Fibroblast of lung (primary cell): ENCODE measurements at regions not wholly inside any gene's neighbourhood (a gene's known extent, or its start where the extent isn't known, plus 50 kb on each side); places are given as distances from the start of the nearest gene placed in this dataset.

ENCODE experiments used
- DNase-seq, 2 donors: peaks; one replicate each; pipeline versions ENCODE4 v3.0.0 to v3.0.0-alpha.2; 2010; ENCODE audit warnings: low read depth in 2 of 2
- H2AFZ ChIP-seq: 2 replicates; pipeline ENCODE4 v1.5.1; 2012; ENCODE audit warnings: low read length, control low read depth, inconsistent platforms
- H3K27ac ChIP-seq: 2 replicates; pipeline ENCODE4 v1.5.1; 2011; ENCODE audit warnings: low read length, control low read depth; ENCODE audit not compliant: insufficient read depth
- H3K27me3 ChIP-seq: 2 replicates; pipeline ENCODE4 v1.5.1; 2011; ENCODE audit warnings: mild to moderate bottlenecking, low read length; ENCODE audit not compliant: control insufficient read depth, insufficient read depth
- H3K36me3 ChIP-seq: 2 replicates; pipeline ENCODE4 v1.5.1; 2011; ENCODE audit warnings: low read length; ENCODE audit not compliant: control insufficient read depth, insufficient read depth
- H3K4me1 ChIP-seq: 2 replicates; pipeline ENCODE4 v1.5.1; 2011; ENCODE audit warnings: low read length; ENCODE audit not compliant: control insufficient read depth, insufficient read depth; ENCODE audit errors: extremely low read depth
- H3K4me2 ChIP-seq: 2 replicates; pipeline ENCODE4 v1.5.1; 2011; ENCODE audit warnings: low read length, control low read depth; ENCODE audit not compliant: insufficient read depth; ENCODE audit errors: extremely low read depth
- H3K4me3 ChIP-seq, 4 experiments: fragments of 200-600 bp in 1 of 4; sonication (generic) in 1 of 4; replicated peaks in 1 of 4; 2 replicates each; pipeline ENCODE4 v1.5.1; 2011 to 2016; ENCODE audit warnings: low read length in 4 of 4, low read depth in 3 of 4, mild to moderate bottlenecking in 3 of 4, control low read depth in 2 of 4, inconsistent platforms in 1 of 4, mixed read lengths in 1 of 4; ENCODE audit not compliant: insufficient read depth in 1 of 4; ENCODE audit errors: control extremely low read depth in 1 of 4
- H3K79me2 ChIP-seq: 2 replicates; pipeline ENCODE4 v1.5.1; 2012; ENCODE audit warnings: mild to moderate bottlenecking, low read length, inconsistent platforms; ENCODE audit not compliant: control insufficient read depth, insufficient read depth
- H3K9ac ChIP-seq: 2 replicates; pipeline ENCODE4 v1.5.1; 2011; ENCODE audit warnings: mild to moderate bottlenecking, low read length, control low read depth; ENCODE audit not compliant: insufficient read depth
- H3K9me3 ChIP-seq: 2 replicates; pipeline ENCODE4 v1.5.1; 2012; ENCODE audit warnings: low read depth, low read length; ENCODE audit not compliant: control insufficient read depth, insufficient read depth
- H4K20me1 ChIP-seq: 2 replicates; pipeline ENCODE4 v1.5.1; 2011; ENCODE audit warnings: low read length; ENCODE audit not compliant: control insufficient read depth, insufficient read depth; ENCODE audit errors: extremely low read depth
- CTCF ChIP-seq, 2 donors: IDR thresholded peaks in 1 of 2; conservative IDR thresholded peaks in 1 of 2; 1 replicate in 1 of 2; 2 replicates in 1 of 2; pipeline ENCODE4 v1.5.1; 2011 to 2012; ENCODE audit warnings: low read length in 2 of 2, control low read depth in 1 of 2, inconsistent platforms in 1 of 2, low read depth in 1 of 2, mild to moderate bottlenecking in 1 of 2
- EZH2 ChIP-seq: IDR thresholded peaks from 2 replicates; pipeline ENCODE4 v1.5.1; 2012; ENCODE audit warnings: low read length, control low read depth, mild to moderate bottlenecking; ENCODE audit errors: missing control alignments

DNA sequence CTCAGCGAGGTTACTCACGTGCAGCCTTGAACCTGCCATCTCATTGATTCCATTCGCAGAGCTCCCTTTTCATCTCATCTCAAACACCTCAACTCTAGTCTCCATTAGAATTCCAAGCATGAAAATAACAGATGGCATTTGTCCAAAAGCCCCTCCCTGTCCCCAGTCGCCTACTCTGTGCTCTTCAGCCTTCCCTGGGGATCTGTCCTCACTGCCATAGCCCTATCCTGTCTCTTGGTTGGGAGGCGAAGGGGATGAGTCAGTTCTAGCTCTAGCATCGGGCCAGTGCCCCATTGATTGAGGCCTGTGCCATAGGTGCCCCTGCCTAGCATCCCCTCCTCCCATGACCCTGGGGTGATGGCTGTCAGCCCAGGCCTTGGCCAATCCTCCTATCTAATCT lies 134.0 kb upstream of the PJA1 start:
- Histone ChIP-seq H3K36me3 (no peaks in the 10 kb centered on the region), H3K4me2 (no peak overlapping the region), H3K27me3 (no peaks in the 10 kb centered on the region), H3K9me3 (no peaks in the 10 kb centered on the region), H3K27ac (no peak overlapping the region), H3K79me2 (no peaks in the 10 kb centered on the region), H3K4me3 (no peak overlapping the region), H3K4me1 (no peaks in the 10 kb centered on the region), H2AFZ (no peak overlapping the region), H3K9ac (no peak overlapping the region), H4K20me1 (no peaks in the 10 kb centered on the region)
- no peak for DNase-seq
- TF ChIP-seq CTCF (conservative IDR thresholded peaks at IDR 0.05 in 1 of 2, IDR thresholded peaks at IDR 0.05 in 1 of 2; ENCODE audit: low read depth in 1 of 2, low read length in 2 of 2): no peak
- TF ChIP-seq EZH2: no peak

DNA sequence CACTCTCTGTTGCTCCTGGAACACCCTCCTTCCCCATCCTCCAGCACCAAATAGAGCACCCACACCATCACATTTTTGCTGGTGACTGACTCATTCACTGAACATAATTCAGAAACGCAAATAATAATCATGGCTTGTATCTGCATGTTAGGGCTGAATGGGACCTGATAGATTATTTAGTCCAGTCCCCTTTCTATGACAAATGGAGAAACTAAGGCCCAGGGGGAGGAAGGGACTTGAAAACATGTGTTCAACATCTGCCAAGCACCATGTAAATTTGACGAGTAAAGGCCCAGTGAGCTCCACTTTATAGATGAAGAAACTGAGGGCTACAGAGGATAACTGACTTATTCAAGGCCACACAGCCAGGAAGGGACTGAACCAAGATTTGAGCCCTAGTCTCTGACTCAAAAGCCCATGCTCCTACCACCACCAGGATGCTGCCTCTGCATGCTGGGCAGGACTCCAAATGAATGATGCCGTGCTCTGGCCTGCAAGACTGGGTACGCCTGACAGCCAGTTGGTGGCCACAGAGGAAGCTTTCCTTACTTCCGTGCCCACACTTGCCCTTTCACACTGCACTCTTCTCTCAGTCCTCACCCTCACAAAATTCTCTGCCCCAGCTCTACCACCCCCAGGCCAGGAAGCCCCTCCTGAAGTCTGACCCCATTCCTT lies 133.3 kb upstream of the PJA1 start:
- no peak overlapping the region for H3K9ac ChIP-seq
- no peaks in the 10 kb centered on the region for H4K20me1 ChIP-seq
- H3K4me2 ChIP-seq: no peak overlapping the region
- no peak overlapping the region for H3K27ac ChIP-seq
- no peak overlapping the region for H2AFZ ChIP-seq
- H3K4me1 ChIP-seq: no peaks in the 10 kb centered on the region
- no peak overlapping the region for H3K4me3 ChIP-seq
- no peaks in the 10 kb centered on the region for H3K79me2 ChIP-seq
- peak in 1 of 2 donors; percentile 37 for DNase-seq
- no peaks in the 10 kb centered on the region for H3K9me3 ChIP-seq
- no peak for TF ChIP-seq CTCF (conservative IDR thresholded peaks at IDR 0.05 in 1 of 2, IDR thresholded peaks at IDR 0.05 in 1 of 2; ENCODE audit: low read depth in 1 of 2, low read length in 2 of 2)
- TF ChIP-seq EZH2: no peak
- H3K36me3 ChIP-seq: no peaks in the 10 kb centered on the region
- no peaks in the 10 kb centered on the region for H3K27me3 ChIP-seq

DNA sequence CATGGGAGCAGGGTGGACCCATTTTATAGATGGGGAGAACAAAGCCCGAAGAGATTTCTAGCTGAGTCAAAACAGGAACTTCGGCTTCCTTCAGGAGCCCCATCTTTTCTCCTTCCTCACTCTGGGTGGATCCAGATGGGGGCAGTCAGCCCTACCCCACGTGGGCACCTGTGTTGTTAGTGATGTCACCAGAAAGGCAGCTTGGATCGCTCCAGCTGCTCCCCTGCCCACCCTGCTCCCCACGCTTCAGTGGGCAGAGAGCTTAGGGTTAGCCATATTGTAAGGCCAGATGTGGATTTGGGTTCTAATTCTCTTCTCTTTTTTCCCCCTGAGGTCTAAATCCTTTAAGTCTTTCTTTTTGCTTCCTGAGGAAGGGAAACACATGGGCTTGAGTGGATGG lies 132.3 kb upstream of the PJA1 start:
- Histone ChIP-seq H2AFZ (no peak overlapping the region), H3K79me2 (no peaks in the 10 kb centered on the region), H3K27me3 (no peaks in the 10 kb centered on the region), H3K27ac (no peak overlapping the region), H3K9me3 (no peaks in the 10 kb centered on the region), H3K4me2 (no peak overlapping the region), H4K20me1 (no peaks in the 10 kb centered on the region), H3K4me3 (no peak overlapping the region), H3K4me1 (no peaks in the 10 kb centered on the region), H3K36me3 (no peaks in the 10 kb centered on the region), H3K9ac (no peak overlapping the region)
- no peak for DNase-seq
- TF ChIP-seq EZH2 (no peak), CTCF (conservative IDR thresholded peaks at IDR 0.05 in 1 of 2, IDR thresholded peaks at IDR 0.05 in 1 of 2; ENCODE audit: low read depth in 1 of 2, low read length in 2 of 2) (no peak)
